OCI-LY7 (cell line): ENCODE measurements at regions not wholly inside any gene's neighbourhood (a gene's known extent, or its start where the extent isn't known, plus 50 kb on each side); places are given as distances from the start of the nearest gene placed in this dataset.

Experiments used
- BruUV-seq: library from RNA; stranded (reverse); fragments of 400-500 nt; replicated peaks from 2 replicates; lab custom pipeline; 2021; lab: Mats Ljungman, UMichigan
- CTCF ChIA-PET: fragments of 300-600 bp; sonication (Branson Sonifier 250); formaldehyde crosslinking; loops from one replicate; lab custom pipeline; 2022; ENCODE audit warnings: antibody characterized with exemption; ENCODE audit not compliant: unreplicated experiment; lab: Charles Lee
- POLR2A ChIA-PET: fragments of 300-600 bp; sonication (Branson Sonifier 250); formaldehyde crosslinking; loops from one replicate; lab custom pipeline; 2022; ENCODE audit warnings: antibody characterized with exemption; lab: Charles Lee
- DNase-seq: peaks from one replicate; pipeline ENCODE4 v3.0.0-alpha.2; 2015; ENCODE audit warnings: low spot score
- H2AFZ ChIP-seq: fragments of 200-600 bp; sonication (generic), shearing (Covaris generic); 2 replicates; pipeline ENCODE4 v1.6.1; 2014; ENCODE audit warnings: mild to moderate bottlenecking, antibody characterized with exemption, low read length, moderate library complexity
- H3K27ac ChIP-seq: fragments of 200-600 bp; sonication (generic); 2 replicates; pipeline ENCODE4 v1.5.1; 2014; ENCODE audit warnings: mixed run types, low read depth, mild to moderate bottlenecking, moderate library complexity, low read length, inconsistent platforms; ENCODE audit not compliant: poor library complexity, severe bottlenecking
- H3K36me3 ChIP-seq: fragments of 200-600 bp; sonication (generic); 2 replicates; pipeline ENCODE4 v1.6.1; 2014; ENCODE audit warnings: mild to moderate bottlenecking, antibody characterized with exemption, low read length, moderate library complexity, mixed read lengths; ENCODE audit not compliant: insufficient read depth
- H3K4me1 ChIP-seq: fragments of 200-600 bp; sonication (generic); 2 replicates; pipeline ENCODE4 v1.5.1; 2014; ENCODE audit warnings: mild to moderate bottlenecking, low read length; ENCODE audit not compliant: insufficient read depth, poor library complexity, severe bottlenecking
- H3K4me2 ChIP-seq: fragments of 200-600 bp; sonication (generic); 2 replicates; pipeline ENCODE4 v1.6.1; 2014; ENCODE audit warnings: mild to moderate bottlenecking, low read length
- H3K4me3 ChIP-seq: fragments of 200-600 bp; sonication (generic); 2 replicates; pipeline ENCODE4 v1.5.1; 2014; ENCODE audit warnings: mild to moderate bottlenecking, low read depth, low read length; ENCODE audit not compliant: poor library complexity, severe bottlenecking
- H3K79me2 ChIP-seq: fragments of 200-600 bp; sonication (generic); 2 replicates; pipeline ENCODE4 v1.6.1; 2016; ENCODE audit warnings: low read depth, mild to moderate bottlenecking, low read length, moderate library complexity, mixed read lengths; ENCODE audit not compliant: insufficient read depth
- H3K9me2 ChIP-seq: fragments of 200-600 bp; sonication (generic); 2 replicates; pipeline ENCODE4 v1.6.1; 2016; ENCODE audit warnings: mild to moderate bottlenecking, low read length, mixed read lengths; ENCODE audit not compliant: insufficient read depth
- H3K9me3 ChIP-seq: fragments of 200-600 bp; sonication (generic); 2 replicates; pipeline ENCODE4 v1.6.1; 2014; ENCODE audit warnings: mild to moderate bottlenecking, mixed run types, low read length, mixed read lengths
- H4K20me1 ChIP-seq: fragments of 200-600 bp; sonication (generic); 2 replicates; pipeline ENCODE4 v1.6.1; 2014; ENCODE audit warnings: mild to moderate bottlenecking, antibody characterized with exemption, low read length, moderate library complexity, mixed read lengths; ENCODE audit not compliant: insufficient read depth
- EZH2phosphoT487 ChIP-seq: fragments of 200-600 bp; sonication (generic); IDR thresholded peaks from 2 replicates; pipeline ENCODE4 v1.6.1; 2018; ENCODE audit warnings: low read depth, borderline replicate concordance, mild to moderate bottlenecking, mixed run types, antibody characterized with exemption, low read length, moderate library complexity, mixed read lengths
- intact Hi-C: fragments of 100-400 bp; cut with micrococcal nuclease; formaldehyde crosslinking; loops from one replicate; pipeline ENCODE4 v1.10.0; 2022; ENCODE audit not compliant: unreplicated experiment
- TF ChIP-seq, protein P1 (sequence below): fragments of 200-600 bp; sonication (generic); conservative IDR thresholded peaks from 2 replicates; pipeline ENCODE4 v1.5.1; 2014; ENCODE audit warnings: mild to moderate bottlenecking, antibody characterized with exemption, low read length, moderate library complexity, mixed read lengths

GRCh38 chr3:96182756-96183155 lies 631.6 kb upstream of the EPHA6 start:
- Histone ChIP-seq H3K4me1 (no peaks in the 10 kb centered on the region), H3K79me2 (no peaks in the 10 kb centered on the region), H3K27ac (no peak overlapping the region), H3K36me3 (no peaks in the 10 kb centered on the region), H3K9me2 (no peaks in the 10 kb centered on the region), H3K9me3 (0 out of 2 replicates have a peak, but pooled peaks cover 5% of the 10 kb centered on the region), H3K4me2 (no peak overlapping the region), H4K20me1 (no peaks in the 10 kb centered on the region), H3K4me3 (no peak overlapping the region), H2AFZ (no peak overlapping the region)
- BruUV-seq, result no TSS peak
- no peak for DNase-seq
- TF ChIP-seq EZH2phosphoT487, result no peak
- ChIA-PET POLR2A (no interaction called here), CTCF (no interaction called here)
- intact Hi-C loops, result no loop called here

DNA sequence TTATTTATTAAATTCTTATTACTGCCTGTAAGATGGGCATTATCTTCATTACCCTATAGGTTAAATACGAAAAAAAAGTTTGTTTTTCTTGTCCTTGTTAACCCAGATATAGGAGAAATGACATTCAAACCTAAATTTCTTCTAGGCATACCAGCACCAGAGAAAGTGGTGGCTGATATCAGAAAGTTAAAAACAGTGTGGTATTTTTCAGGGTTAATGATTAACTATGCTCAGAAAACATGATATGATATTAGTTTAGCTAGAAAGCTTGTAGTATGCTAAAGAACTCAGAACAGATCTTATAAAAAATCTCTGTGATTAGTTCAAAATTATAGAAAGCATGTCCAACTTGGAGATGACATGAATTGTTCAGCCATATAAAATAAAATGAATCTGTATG lies 630.5 kb upstream of the EPHA6 start:
- Histone ChIP-seq H3K4me1 (no peaks in the 10 kb centered on the region), H3K4me3 (no peak overlapping the region), H4K20me1 (no peaks in the 10 kb centered on the region), H3K27ac (no peak overlapping the region), H3K9me2 (no peaks in the 10 kb centered on the region), H3K79me2 (no peaks in the 10 kb centered on the region), H3K9me3 (0 out of 2 replicates have a peak, but pooled peaks cover 3% of the 10 kb centered on the region), H2AFZ (no peak overlapping the region), H3K4me2 (no peak overlapping the region), H3K36me3 (no peaks in the 10 kb centered on the region)
- DNase-seq, result no peak
- BruUV-seq, result no TSS peak
- POLR2A ChIA-PET, result no interaction called here
- TF ChIP-seq, protein P1, sequence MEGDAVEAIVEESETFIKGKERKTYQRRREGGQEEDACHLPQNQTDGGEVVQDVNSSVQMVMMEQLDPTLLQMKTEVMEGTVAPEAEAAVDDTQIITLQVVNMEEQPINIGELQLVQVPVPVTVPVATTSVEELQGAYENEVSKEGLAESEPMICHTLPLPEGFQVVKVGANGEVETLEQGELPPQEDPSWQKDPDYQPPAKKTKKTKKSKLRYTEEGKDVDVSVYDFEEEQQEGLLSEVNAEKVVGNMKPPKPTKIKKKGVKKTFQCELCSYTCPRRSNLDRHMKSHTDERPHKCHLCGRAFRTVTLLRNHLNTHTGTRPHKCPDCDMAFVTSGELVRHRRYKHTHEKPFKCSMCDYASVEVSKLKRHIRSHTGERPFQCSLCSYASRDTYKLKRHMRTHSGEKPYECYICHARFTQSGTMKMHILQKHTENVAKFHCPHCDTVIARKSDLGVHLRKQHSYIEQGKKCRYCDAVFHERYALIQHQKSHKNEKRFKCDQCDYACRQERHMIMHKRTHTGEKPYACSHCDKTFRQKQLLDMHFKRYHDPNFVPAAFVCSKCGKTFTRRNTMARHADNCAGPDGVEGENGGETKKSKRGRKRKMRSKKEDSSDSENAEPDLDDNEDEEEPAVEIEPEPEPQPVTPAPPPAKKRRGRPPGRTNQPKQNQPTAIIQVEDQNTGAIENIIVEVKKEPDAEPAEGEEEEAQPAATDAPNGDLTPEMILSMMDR, result no peak
- no peak for TF ChIP-seq EZH2phosphoT487
- intact Hi-C loops, result no loop called here
- CTCF ChIA-PET, result no interaction called here

DNA sequence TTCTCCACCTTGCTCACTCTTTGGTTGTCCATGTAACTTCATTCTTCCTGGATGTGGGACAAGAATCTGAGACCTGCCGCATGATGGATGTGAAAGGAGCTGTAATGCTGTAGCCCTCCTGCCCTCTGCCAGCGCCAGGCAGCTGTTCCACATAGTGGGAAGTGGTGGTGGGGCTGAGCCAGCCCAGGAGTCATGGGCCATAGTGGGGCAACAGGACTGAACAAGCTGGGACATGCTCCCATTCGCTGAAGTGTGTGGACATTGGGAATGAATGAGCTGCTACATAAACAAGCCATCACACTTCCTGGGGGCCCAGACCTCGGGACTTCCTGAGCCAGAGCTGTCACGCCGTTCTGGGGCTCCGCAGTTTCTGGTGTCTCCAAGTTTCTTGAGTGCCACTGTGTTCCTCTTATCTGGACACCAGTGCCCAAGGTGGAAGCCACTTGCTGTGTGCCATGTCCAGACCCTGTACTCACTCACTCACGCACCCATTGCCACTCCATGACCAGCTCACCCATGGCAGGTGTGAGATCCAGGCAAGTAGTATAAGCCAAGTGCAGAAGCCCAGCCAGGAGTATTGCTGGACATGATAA lies 624.3 kb upstream of the EPHA6 start:
- 0 out of 2 replicates have a peak, but pooled peaks cover 3% of the 10 kb centered on the region for H3K9me3 ChIP-seq
- no TSS peak for BruUV-seq
- H3K4me1 ChIP-seq, result no peaks in the 10 kb centered on the region
- H4K20me1 ChIP-seq, result no peaks in the 10 kb centered on the region
- DNase-seq, result no peak
- ChIA-PET CTCF (no interaction called here), POLR2A (interaction anchor here (1.3 kb wide), 1 partner anchor 36 kb away, joined by 3 read pairs; no protein-coding TSS in a partner anchor)
- no peak overlapping the region for H2AFZ ChIP-seq
- H3K27ac ChIP-seq, result no peak overlapping the region
- intact Hi-C loops, result no loop called here
- no peaks in the 10 kb centered on the region for H3K79me2 ChIP-seq
- H3K4me3 ChIP-seq, result no peak overlapping the region
- no peaks in the 10 kb centered on the region for H3K9me2 ChIP-seq
- no peaks in the 10 kb centered on the region for H3K36me3 ChIP-seq
- TF ChIP-seq, protein P1, result no peak
- TF ChIP-seq EZH2phosphoT487, result no peak
- H3K4me2 ChIP-seq, result no peak overlapping the region
